Stimulated activated CD4-positive, alpha-beta T cell treated with anti-CD3 and anti-CD28 coated beads, Interleukin-1b, Interleukin-23, amount 100 ng/mL, for 48 hours (primary cell): ENCODE measurements at regions not wholly inside any gene's neighbourhood (a gene's known extent, or its start where the extent isn't known, plus 50 kb on each side); places are given as distances from the start of the nearest gene placed in this dataset.

Source experiments
- DNase-seq: peaks from one replicate; pipeline ENCODE4 v3.0.0-alpha.2; 2020

DNA sequence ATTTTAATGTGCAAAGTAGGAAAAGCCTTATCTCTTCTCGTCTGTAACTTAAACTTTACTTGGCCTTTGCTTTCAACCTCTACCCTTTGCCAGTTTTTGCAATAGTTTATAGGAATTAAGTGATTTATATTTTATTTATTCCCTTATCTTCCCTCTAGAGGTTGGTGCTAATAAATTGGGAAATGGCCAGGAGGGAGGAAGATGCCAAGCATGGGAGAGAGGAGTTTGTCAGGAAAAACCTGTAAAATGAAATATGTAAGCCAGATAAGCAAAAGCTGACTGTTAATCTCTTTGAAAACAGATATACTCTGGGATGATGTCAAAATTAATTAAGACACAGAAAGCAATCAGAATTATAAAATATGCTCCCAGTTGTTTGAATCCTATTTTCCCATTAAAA is 484.5 kb downstream of the NR2F1-AS1 start:
- no peak for DNase-seq

- DNase-seq, result no peak
Observed at GRCh38 chr5:93092349-93093105, 488.5 kb downstream of the NR2F1-AS1 start.

- no peak for DNase-seq
Observed at GRCh38 chr5:93090698-93091097, 490.3 kb downstream of the NR2F1-AS1 start.

DNA sequence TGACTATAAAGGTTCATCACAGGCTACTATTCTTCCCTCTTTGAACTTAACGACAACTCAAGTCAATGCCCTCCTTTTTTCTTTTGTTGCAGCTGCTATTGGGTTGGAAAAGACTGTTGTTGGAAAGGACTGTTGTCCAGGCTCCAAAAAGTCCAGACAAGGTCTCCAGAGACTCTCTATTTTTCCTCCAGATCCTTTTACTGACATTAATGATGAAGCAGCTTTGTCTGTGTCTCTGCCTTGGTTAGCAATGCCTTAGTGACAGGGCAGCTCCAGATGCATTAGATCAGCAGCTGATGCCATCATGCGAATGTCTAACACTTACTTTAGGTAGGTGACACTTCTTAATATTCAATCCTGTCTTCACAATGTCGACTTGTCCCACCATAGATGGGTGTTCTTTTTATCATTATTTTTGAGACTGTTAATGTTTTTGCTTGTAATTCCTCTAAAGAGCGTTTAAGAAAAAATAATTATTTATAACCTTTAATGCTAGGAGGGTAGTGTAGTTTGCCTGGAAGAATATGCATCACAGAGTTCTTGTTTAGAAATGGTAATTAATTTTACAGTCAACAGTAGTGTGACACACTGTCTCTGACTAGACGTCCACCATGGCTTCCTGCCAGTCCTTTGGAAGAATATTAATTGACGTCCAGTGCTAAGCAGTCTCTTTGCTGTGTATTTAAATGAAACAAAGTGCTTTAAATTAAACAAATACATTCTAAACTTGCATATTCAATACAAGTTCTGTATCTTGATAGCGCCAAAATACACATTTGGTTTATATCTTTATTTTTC is 492.2 kb downstream of the NR2F1-AS1 start:
- DNase-seq, result no peak

GRCh38 chr5:93087326-93087725 is 493.7 kb downstream of the NR2F1-AS1 start:
- DNase-seq, result no peak

DNA sequence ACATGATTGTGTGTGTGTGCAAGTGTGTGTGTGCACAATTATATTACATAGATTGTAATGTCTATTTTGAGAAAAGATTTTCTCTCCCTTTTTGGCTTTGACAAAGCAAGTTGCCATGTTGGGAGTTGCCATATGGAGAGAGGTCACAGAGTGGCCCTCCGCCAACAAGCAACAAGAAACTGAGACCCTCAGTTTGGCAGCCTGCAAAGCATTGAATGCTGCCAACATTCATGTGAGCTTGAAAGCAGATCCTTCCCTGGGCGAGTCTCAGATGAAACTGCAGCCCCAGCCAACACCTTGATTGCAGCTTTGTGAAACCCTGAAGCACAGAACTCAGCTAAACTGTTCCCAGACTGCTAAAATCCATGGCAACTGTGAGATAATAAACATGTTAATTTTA is 498.0 kb downstream of the NR2F1-AS1 start:
- no peak for DNase-seq

DNA sequence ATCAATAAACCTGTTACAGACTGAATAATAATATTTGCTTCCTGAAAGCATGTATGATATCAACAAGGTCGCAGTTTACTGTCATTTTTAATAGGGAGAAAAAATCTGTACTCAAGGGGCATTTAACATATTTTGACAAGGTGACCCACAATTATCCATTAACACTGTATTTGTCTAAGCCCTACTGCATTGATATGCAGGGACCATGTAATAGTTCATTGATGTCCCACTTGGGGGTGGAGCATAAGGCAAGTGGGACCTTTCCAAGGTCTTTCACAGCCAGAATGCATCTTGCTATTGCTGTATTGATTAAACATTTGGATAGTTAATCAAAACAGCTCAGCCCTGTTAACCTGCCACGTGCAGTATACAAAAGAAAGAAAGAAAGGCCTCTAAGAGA is 502.0 kb downstream of the NR2F1-AS1 start:
- no peak for DNase-seq

DNA sequence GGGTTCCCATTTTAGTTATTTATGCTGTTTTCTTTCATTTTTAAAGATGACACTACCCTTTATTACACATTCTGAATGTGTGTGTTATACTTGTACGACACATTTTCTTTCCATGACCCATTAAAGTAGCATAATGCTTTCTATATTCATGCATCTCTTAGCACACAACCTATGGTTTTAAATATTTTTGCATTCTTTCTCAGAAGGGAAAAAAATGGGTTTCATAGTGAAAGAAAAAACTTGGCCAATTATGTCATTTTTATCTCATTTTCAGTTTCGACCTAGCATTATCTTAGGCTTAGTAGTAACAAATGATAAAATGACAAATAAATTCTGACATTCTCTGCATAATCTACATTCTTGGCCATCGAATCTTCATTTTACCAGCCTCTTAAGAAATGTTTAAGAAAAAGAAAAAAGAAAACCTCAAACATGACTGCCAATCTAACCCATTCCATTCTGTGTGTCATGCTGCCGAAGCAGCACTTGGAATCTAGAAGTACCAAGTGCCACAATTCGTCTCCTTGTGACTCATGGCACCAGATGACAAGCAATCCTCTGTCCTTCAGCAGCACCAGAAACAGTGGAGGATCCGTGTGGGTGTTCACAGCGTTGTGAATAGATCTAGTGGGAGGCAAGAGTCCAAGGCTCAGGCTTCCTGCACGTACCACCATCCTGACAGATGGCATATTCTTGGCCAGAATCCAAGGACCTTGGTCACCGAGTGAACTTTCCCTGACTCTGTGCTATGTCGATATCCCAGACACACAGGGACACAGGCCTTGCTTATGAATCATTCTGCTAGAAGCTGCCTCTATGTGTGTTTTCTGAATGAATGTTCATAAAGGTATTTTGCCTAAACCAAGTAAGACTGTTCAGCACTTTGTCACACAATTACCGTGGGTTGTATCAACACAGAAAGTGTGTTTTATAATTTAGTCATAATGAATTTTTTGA is 502.7 kb downstream of the NR2F1-AS1 start:
- no peak for DNase-seq

GRCh38 chr5:93076566-93076965 is 504.5 kb downstream of the NR2F1-AS1 start:
- DNase-seq, result no peak

DNA sequence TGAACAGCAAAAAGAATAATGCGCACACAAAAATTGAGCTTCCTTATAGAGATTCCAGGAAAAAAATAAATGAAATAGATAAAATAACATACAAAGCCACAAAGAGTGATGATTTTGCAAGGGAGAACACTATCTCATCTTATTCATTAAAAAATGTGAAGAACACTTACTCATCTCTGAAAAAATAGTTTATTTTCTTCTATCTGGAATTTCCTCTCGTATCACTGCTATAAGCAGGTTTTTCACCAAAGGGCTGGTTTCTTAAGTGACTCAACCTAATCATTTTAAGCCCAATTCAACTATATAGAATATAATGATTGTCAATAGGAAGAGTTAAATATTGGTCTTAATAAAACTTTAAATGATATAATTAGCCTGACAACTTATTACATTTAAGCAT is 504.9 kb downstream of the NR2F1-AS1 start:
- no peak for DNase-seq

DNA sequence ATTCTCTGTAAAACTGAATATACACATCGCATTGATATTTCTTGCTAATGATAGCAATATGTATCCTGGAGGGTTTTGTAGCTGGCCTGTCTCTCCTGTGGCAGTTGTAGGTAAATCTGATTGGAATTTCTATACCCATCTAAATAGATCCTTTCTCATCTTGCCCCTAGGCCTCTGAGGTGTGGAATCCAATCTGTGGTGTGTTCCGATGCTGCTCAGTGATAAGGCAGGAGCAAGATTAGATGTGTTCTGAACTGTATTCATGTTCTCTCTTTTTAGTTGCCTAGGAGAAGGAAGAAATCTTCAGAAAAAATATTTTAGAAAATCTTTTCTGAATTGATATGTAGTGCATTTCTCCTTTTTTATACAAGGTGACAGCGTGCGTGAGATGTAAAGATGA is 507.5 kb downstream of the NR2F1-AS1 start:
- DNase-seq, result no peak

DNA sequence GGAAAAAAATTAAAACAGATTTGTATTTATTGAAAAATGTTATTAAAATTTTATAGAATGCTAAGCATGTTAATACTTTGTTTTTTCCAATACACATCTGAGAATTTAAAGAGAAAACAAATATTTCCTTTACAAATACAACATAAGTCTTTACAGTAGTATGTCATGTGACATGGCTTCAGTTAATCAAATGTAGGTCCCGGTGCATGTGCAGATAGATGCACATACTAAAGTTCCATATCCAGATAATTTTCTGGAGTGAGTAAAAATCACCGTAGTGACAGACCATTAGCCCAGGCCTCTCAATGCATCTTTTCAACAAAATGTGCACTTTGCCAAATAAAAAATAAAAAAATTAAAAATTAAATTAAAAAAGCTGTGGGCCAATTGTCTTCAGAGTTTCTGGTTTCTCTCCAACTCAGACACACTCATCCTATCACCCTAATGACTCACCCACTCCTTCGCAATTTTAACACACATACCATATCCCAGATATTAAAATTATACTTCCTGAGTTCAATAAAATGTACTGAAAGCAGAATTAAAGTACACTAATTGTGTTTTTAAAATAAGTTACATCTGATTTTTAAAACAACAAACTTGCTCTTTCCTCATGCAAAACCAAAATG is 508.1 kb downstream of the NR2F1-AS1 start:
- DNase-seq, result no peak

DNA sequence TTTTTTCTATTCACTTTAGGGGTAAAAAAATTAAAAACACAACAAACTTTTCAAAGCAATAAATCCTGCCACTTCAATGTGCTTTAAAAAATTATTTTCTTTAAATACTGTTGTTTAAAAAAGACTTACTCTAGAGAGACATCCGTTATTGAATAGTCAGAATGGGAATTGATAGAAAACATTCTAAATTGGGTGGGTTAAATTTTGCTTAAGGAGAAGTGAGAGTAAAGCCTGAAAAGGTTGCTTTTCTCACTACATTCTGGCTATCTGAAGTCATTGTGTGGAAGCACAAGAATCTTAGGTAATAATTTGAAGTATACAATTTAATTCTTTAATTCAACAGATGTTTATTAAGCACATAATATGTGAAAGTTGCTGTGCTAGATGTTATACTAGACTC is 509.3 kb downstream of the NR2F1-AS1 start:
- no peak for DNase-seq

DNA sequence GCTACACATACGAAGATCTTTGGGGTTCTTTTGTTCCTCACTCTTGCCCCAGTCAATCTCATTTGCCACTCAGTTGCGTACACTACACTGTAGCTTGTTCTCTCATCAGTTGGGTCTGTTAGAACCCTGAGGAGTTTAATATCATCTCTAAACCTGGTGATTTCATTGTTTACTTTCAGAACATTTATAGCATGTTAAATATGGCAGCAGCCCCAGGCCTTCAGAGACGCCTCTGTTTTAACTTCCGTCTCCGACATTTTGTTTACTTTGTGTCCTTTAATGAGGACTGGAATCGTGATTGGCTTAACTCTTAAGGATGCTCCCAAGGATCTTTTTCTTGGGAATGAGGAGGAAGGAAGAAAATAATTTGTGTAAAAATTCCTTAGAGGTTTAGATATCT is 510.1 kb downstream of the NR2F1-AS1 start:
- no peak for DNase-seq

DNA sequence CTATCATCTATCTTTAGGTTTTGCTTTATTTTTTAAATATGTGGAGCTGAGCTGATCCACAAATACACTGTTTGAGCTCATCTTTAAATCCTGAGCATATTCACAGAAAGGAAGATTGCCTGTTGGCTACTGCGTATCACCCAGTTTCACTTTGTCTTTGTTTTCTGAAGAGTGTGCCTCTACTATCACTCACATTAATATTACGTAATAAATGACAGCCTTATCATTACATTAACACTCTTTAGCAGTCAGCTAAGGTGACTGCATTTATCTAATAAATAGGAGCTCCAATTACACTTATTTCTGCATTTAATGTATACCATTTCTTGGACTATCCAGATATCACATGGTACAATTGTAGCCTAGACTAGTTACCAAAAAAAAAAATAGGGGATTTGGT is 511.7 kb downstream of the NR2F1-AS1 start:
- DNase-seq, result no peak

GRCh38 chr5:93062548-93062947 is 518.5 kb downstream of the NR2F1-AS1 start:
- no peak for DNase-seq

- no peak for DNase-seq
Observed at GRCh38 chr5:93058309-93058708, 522.7 kb downstream of the NR2F1-AS1 start.

- no peak for DNase-seq
Observed at GRCh38 chr5:93057311-93057710, 523.7 kb downstream of the NR2F1-AS1 start.

- DNase-seq, result no peak
Observed at GRCh38 chr5:93055971-93056370, 525.0 kb downstream of the NR2F1-AS1 start.

DNA sequence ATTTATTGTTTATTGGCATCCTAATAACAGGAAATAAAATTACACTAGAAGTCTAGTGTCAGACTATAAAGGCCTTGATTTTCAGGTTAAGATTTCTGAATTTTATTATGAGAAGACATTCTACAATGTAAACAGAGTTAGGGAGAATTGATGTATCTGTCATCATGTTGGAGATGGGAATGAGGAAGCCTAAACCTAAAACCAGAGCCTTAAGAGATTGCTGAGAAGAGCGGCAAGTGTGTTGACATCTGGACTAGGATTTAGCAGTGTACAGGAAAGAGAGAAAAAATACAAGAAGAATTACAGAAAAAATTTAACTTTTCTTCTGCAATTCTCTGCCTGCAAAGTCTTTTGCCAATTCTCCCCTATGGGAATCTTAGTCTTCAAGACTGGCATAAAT is 525.5 kb downstream of the NR2F1-AS1 start:
- DNase-seq, result no peak

GRCh38 chr5:93054424-93055163 is 526.4 kb downstream of the NR2F1-AS1 start:
- DNase-seq, result no peak

GRCh38 chr5:93053825-93054224 is 527.2 kb downstream of the NR2F1-AS1 start:
- DNase-seq, result no peak
